IPS DF 6.9 (cell line): ENCODE measurements at regions not wholly inside any gene's neighbourhood (a gene's known extent, or its start where the extent isn't known, plus 50 kb on each side); places are given as distances from the start of the nearest gene placed in this dataset.
"Not testable (repeated sequence)": the region's sequence is repeated elsewhere in the genome, so short reads cannot be mapped to it uniquely, and the experiment has no call there.

Source experiments
- DNase-seq: peaks from one replicate; pipeline ENCODE4 v3.0.0-alpha.2; 2013; ENCODE audit warnings: low read depth, low spot score
- H3K27ac ChIP-seq: one replicate; pipeline ENCODE4 v1.5.1; 2013; ENCODE audit warnings: low read length, control low read depth
- H3K27me3 ChIP-seq: 2 replicates; pipeline ENCODE4 v1.6.1; 2013; ENCODE audit warnings: mild to moderate bottlenecking, low read length; ENCODE audit not compliant: control insufficient read depth, insufficient read depth
- H3K36me3 ChIP-seq: 2 replicates; pipeline ENCODE4 v1.6.1; 2013; ENCODE audit warnings: low read length; ENCODE audit not compliant: control insufficient read depth, insufficient read depth
- H3K4me1 ChIP-seq: 2 replicates; pipeline ENCODE4 v1.6.1; 2013; ENCODE audit warnings: low read length; ENCODE audit not compliant: control insufficient read depth, insufficient read depth
- H3K4me3 ChIP-seq: 2 replicates; pipeline ENCODE4 v1.5.1; 2013; ENCODE audit warnings: mild to moderate bottlenecking, low read length
- H3K9me3 ChIP-seq: 2 replicates; pipeline ENCODE4 v1.6.1; 2013; ENCODE audit warnings: low read length, inconsistent platforms; ENCODE audit not compliant: control insufficient read depth, insufficient read depth
- WGBS: extraction: QIAGEN DNeasy Blood & Tissue Kit; methylation state at CpG from one replicate; pipeline ENCODE4 v1.1.7; 2013; ENCODE audit warnings: mixed read lengths, missing lambda C conversion rate; ENCODE audit not compliant: insufficient read length, insufficient coverage; 5-methylcytosine and 5-hydroxymethylcytosine counted together

GRCh38 chr7:81439591-81439990 lies 330.3 kb downstream of the HGF start:
- no peak for DNase-seq
- no peaks in the 10 kb centered on the region for H3K27me3 ChIP-seq
- no peaks in the 10 kb centered on the region for H3K4me1 ChIP-seq
- H3K27ac ChIP-seq = no peak overlapping the region
- no CpG with 5 or more reads among the region's 1 CpG for WGBS
- no peaks in the 10 kb centered on the region for H3K36me3 ChIP-seq
- no peaks in the 10 kb centered on the region for H3K9me3 ChIP-seq
- no peak overlapping the region for H3K4me3 ChIP-seq

DNA sequence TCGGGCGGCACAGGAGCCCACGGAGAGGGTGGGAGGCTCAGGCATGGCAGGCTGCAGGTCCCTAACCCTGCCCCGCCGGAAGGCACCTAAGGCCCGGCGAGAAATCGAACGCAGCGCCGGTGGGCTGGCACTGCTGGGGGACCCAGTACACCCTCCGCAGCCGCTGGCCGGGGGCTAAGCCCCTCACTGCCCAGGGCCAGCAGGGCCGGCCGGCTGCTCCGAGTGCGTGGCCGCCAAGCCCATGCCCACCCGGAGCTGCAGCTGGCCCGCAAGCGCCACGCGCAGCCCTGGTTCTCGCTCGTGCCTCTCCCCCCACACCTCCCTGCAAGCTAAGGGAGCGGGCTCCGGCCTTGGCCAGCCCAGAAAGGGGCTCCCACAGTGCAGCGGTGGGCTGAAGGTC lies 332.7 kb downstream of the HGF start:
- H3K9me3 ChIP-seq, H3K36me3 ChIP-seq, H3K27me3 ChIP-seq, H3K4me1 ChIP-seq, H3K27ac ChIP-seq, H3K4me3 ChIP-seq, DNase-seq: not testable (repeated sequence)
- no CpG with 5 or more reads among the region's 29 CpGs for WGBS

GRCh38 chr7:81433692-81434331 lies 336.0 kb downstream of the HGF start:
- Histone ChIP-seq H3K27me3 (no peaks in the 10 kb centered on the region), H3K27ac (no peak overlapping the region), H3K4me1 (no peaks in the 10 kb centered on the region), H3K4me3 (no peak overlapping the region), H3K36me3 (no peaks in the 10 kb centered on the region), H3K9me3 (no peaks in the 10 kb centered on the region)
- WGBS = no CpG with 5 or more reads among the region's 3 CpGs
- DNase-seq = no peak

DNA sequence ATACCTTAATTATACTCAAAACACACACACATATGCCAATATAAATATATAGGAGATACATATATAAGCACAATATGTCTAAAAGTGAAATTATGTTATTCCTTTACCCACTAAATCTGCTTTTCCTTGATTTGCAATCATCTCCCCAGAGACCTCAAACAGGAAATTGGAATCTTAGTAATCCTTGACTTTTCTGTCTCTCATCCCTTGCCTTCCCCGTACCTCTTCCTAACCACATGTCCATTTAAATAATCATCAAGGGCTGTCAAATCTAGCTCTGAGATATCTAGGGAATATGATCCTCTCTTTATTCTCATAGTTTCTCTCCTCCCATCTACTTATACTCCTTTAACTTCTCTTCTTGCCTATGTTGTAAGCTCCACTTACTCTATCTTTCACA lies 336.6 kb downstream of the HGF start:
- H3K27ac ChIP-seq = no peak overlapping the region
- H3K4me3 ChIP-seq = no peak overlapping the region
- H3K27me3 ChIP-seq = no peaks in the 10 kb centered on the region
- no peaks in the 10 kb centered on the region for H3K9me3 ChIP-seq
- no CpG with 5 or more reads among the region's 1 CpG for WGBS
- no peaks in the 10 kb centered on the region; the same call in 1 of the 2 replicates for H3K4me1 ChIP-seq
- no peaks in the 10 kb centered on the region for H3K36me3 ChIP-seq
- no peak for DNase-seq

DNA sequence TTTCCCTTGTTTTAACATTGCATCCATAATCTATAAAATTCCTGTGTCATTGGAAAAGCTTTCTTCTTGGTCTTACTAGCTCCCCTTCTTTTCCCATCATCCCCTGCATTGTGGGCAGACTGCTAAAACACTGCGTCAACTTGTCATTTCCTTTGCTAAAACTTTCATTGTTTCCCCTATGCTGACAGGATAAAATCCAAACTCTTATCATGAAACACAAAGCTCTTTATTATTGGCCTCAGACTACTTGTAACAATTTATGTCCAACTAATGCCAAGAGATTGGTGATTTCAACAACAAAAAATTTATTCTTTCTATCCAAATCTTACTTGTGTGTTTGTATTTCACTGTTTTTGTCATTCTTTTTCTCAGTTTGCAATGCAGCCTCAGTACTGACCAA lies 339.1 kb downstream of the HGF start:
- Histone ChIP-seq H3K36me3 (no peaks in the 10 kb centered on the region), H3K9me3 (no peaks in the 10 kb centered on the region), H3K4me3 (no peak overlapping the region), H3K27ac (no peak overlapping the region), H3K27me3 (no peaks in the 10 kb centered on the region), H3K4me1 (no peaks in the 10 kb centered on the region; the same call in 1 of the 2 replicates)
- no peak for DNase-seq
- WGBS = no CpG with 5 or more reads among the region's 1 CpG

DNA sequence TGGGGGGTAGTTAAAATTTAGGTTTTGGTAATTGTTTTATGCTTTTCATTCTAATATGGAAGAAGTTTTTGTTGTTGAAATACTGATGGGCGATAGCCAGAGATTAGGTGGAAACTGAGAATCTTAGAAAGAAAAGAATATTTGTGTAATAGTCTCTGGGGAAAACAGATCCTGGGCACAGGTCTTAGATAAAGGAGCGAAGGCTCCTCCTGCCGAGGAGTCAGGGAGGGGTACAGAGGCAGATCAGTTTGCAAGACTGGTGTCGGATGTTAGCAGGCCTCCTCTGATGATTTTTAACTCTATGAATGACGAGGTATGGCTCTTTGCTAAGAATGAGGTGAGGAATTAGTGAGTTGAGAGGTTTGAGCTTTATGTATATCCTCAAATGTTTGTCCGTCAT lies 339.7 kb downstream of the HGF start:
- no peak overlapping the region for H3K4me3 ChIP-seq
- WGBS = 100% methylated on average over 1 of the region's 6 CpGs

DNA sequence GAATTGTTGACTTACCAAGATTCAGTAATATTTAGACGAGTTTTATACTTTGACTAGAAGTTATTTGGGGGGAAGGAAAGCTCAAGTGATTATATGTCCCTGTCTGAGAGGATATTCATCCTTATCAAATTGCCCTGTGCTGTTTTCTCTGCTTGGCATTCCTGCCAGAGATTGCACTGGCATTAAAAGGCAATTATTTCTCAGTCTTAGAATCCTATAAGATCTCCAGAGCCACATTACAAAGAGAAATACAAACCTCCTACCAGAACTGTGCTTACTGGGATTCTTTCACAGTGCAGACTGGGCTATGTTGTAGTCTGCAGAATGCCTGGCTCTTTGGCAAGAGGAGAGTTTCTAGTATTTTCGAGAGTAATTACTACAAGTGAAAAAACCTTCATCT lies 342.4 kb downstream of the HGF start:
- Histone ChIP-seq H3K27me3 (no peaks in the 10 kb centered on the region), H3K4me3 (no peak overlapping the region), H3K27ac (no peak overlapping the region), H3K4me1 (no peaks in the 10 kb centered on the region; the same call in 1 of the 2 replicates), H3K9me3 (no peaks in the 10 kb centered on the region), H3K36me3 (no peaks in the 10 kb centered on the region)
- WGBS = no CpG with 5 or more reads among the region's 2 CpGs
- no peak for DNase-seq

More for the DNA sequence above, 339.7 kb downstream of the HGF start:
- Histone ChIP-seq H3K27ac (no peak overlapping the region), H3K36me3 (no peaks in the 10 kb centered on the region), H3K27me3 (no peaks in the 10 kb centered on the region), H3K4me1 (no peaks in the 10 kb centered on the region; the same call in 1 of the 2 replicates), H3K9me3 (no peaks in the 10 kb centered on the region)
- DNase-seq = no peak

GRCh38 chr7:81420526-81421226 lies 349.2 kb downstream of the HGF start:
- no peaks in the 10 kb centered on the region for H3K36me3 ChIP-seq
- no peak for DNase-seq
- H3K4me1 ChIP-seq = no peaks in the 10 kb centered on the region
- no peaks in the 10 kb centered on the region for H3K27me3 ChIP-seq
- H3K4me3 ChIP-seq = no peak overlapping the region
- no peak overlapping the region for H3K27ac ChIP-seq
- H3K9me3 ChIP-seq = no peaks in the 10 kb centered on the region
- no CpG with 5 or more reads among the region's 5 CpGs for WGBS

GRCh38 chr7:81419731-81420130 lies 350.1 kb downstream of the HGF start:
- no peak for DNase-seq
- Histone ChIP-seq H3K4me3 (no peak overlapping the region), H3K9me3 (no peaks in the 10 kb centered on the region), H3K36me3 (no peaks in the 10 kb centered on the region), H3K27ac (no peak overlapping the region), H3K4me1 (no peaks in the 10 kb centered on the region), H3K27me3 (no peaks in the 10 kb centered on the region)

- no peaks in the 10 kb centered on the region for H3K4me1 ChIP-seq
- no peak overlapping the region for H3K4me3 ChIP-seq
- no CpG with 5 or more reads among the region's 1 CpG for WGBS
- no peaks in the 10 kb centered on the region for H3K9me3 ChIP-seq
- no peaks in the 10 kb centered on the region for H3K27me3 ChIP-seq
- H3K27ac ChIP-seq = no peak overlapping the region
- H3K36me3 ChIP-seq = no peaks in the 10 kb centered on the region
- DNase-seq = no peak
Measured at GRCh38 chr7:81416659-81417058, 353.2 kb downstream of the HGF start.

DNA sequence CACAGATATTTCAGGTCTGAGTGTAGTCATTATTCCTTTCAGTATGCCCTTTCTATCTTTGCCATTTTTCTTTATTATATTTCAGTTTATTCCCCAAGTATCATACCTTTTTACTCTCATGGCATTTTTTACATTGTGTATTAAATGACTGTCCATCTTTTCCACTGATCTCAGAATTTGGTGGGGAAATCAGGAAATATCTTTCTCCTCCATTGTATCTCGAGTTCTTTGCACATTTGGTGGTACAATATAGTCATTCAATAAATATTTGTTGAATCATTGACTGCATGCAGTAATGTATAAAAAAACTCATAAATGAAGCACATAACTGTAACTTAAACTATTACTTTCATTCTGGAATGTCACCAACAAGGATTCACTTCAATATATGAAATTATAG lies 354.7 kb downstream of the HGF start:
- WGBS = no CpG with 5 or more reads among the region's 1 CpG
- Histone ChIP-seq H3K4me1 (no peaks in the 10 kb centered on the region), H3K36me3 (no peaks in the 10 kb centered on the region), H3K27ac (no peak overlapping the region), H3K27me3 (no peaks in the 10 kb centered on the region), H3K9me3 (no peaks in the 10 kb centered on the region), H3K4me3 (no peak overlapping the region)
- DNase-seq = no peak
